Stimulated activated CD4-positive, alpha-beta T cell treated with anti-CD3 and anti-CD28 coated beads, Interleukin-2, amount 100 ng/mL, for 24 hours (primary cell): ENCODE measurements at regions not wholly inside any gene's neighbourhood (a gene's known extent, or its start where the extent isn't known, plus 50 kb on each side); places are given as distances from the start of the nearest gene placed in this dataset.

Source experiments
- DNase-seq, 2 donors: peaks; one replicate each; pipeline ENCODE4 v3.0.0-alpha.2; 2020

GRCh38 chr18:43650426-43650825 lies 373.1 kb upstream of the SYT4 start:
- DNase-seq = no peak

- DNase-seq = no peak
Observed at GRCh38 chr18:43651057-43651456, 373.8 kb upstream of the SYT4 start.

GRCh38 chr18:43656547-43656946 lies 379.3 kb upstream of the SYT4 start:
- DNase-seq = no peak

- no peak for DNase-seq
Observed at GRCh38 chr18:43661570-43661969, 384.3 kb upstream of the SYT4 start.

- DNase-seq = no peak
Observed at GRCh38 chr18:43662657-43663056, 385.4 kb upstream of the SYT4 start.

- no peak for DNase-seq
Observed at GRCh38 chr18:43663159-43663558, 385.9 kb upstream of the SYT4 start.

GRCh38 chr18:43664487-43665008 lies 387.3 kb upstream of the SYT4 start:
- no peak for DNase-seq

GRCh38 chr18:43665105-43665788 lies 388.0 kb upstream of the SYT4 start:
- no peak for DNase-seq

- no peak for DNase-seq
Observed at GRCh38 chr18:43668866-43669265, 391.6 kb upstream of the SYT4 start.

GRCh38 chr18:43671431-43671830 lies 394.1 kb upstream of the SYT4 start:
- DNase-seq = no peak

GRCh38 chr18:43680096-43680495 lies 402.8 kb upstream of the SYT4 start:
- DNase-seq = no peak

GRCh38 chr18:43681661-43682060 lies 404.4 kb upstream of the SYT4 start:
- DNase-seq = no peak

GRCh38 chr18:43682196-43682595 lies 404.9 kb upstream of the SYT4 start:
- no peak for DNase-seq

GRCh38 chr18:43686709-43687108 lies 409.4 kb upstream of the SYT4 start:
- DNase-seq = no peak

- no peak for DNase-seq
Observed at GRCh38 chr18:43692099-43692690, 414.9 kb upstream of the SYT4 start.

GRCh38 chr18:43702399-43702798 lies 425.1 kb upstream of the SYT4 start:
- no peak for DNase-seq

GRCh38 chr18:43703050-43703449 lies 425.8 kb upstream of the SYT4 start:
- DNase-seq = no peak

- no peak for DNase-seq
Observed at GRCh38 chr18:43705850-43706249, 428.6 kb upstream of the SYT4 start.

GRCh38 chr18:43710135-43710534 lies 432.8 kb upstream of the SYT4 start:
- DNase-seq = no peak

- DNase-seq = no peak
Observed at GRCh38 chr18:43714343-43715010, 437.2 kb upstream of the SYT4 start.

- no peak for DNase-seq
Observed at GRCh38 chr18:43719267-43719795, 442.0 kb upstream of the SYT4 start.

- DNase-seq = no peak
Observed at GRCh38 chr18:43720041-43720440, 442.8 kb upstream of the SYT4 start.

GRCh38 chr18:43735570-43735969 lies 458.3 kb upstream of the SYT4 start:
- no peak for DNase-seq
